WTC11 (cell line): ENCODE measurements at regions not wholly inside any gene's neighbourhood (a gene's known extent, or its start where the extent isn't known, plus 50 kb on each side); places are given as distances from the start of the nearest gene placed in this dataset.

Experiments
- ATAC-seq: fragments of 200-7000 bp; cut with Tn5 transposase; 2 replicates; pipeline ENCODE4 v1.10.0; 2021; ENCODE audit warnings: mild to moderate bottlenecking, moderate library complexity
- CTCF ChIA-PET: fragments of 300-600 bp; sonication (Branson Sonifier 250); formaldehyde crosslinking; loops from one replicate; lab custom pipeline; 2021; ENCODE audit warnings: antibody characterized with exemption; lab: Charles Lee
- POLR2A ChIA-PET: fragments of 350-600 bp; sonication (Branson Sonifier 250); formaldehyde crosslinking; loops from one replicate; lab custom pipeline; 2021; ENCODE audit warnings: antibody characterized with exemption; lab: Charles Lee
- DNase-seq: peaks from one replicate; pipeline ENCODE4 v3.0.0; 2021; ENCODE audit warnings: low spot score
- H3K27ac Mint-ChIP-seq: 2 replicates; pipeline ENCODE4 v1.8.0; 2021; ENCODE audit warnings: mixed read lengths
- H3K27me3 Mint-ChIP-seq: 2 replicates; pipeline ENCODE4 v1.8.0; 2021; ENCODE audit warnings: low read depth, mild to moderate bottlenecking, moderate library complexity, mixed read lengths
- H3K36me3 Mint-ChIP-seq: 2 replicates; pipeline ENCODE4 v1.8.0; 2021; ENCODE audit warnings: mixed read lengths
- H3K4me1 Mint-ChIP-seq: 2 replicates; pipeline ENCODE4 v1.8.0; 2022; ENCODE audit warnings: mixed read lengths
- H3K4me3 Mint-ChIP-seq: 2 replicates; pipeline ENCODE4 v1.8.0; 2021; ENCODE audit warnings: mild to moderate bottlenecking, moderate library complexity, mixed read lengths
- H3K9me3 Mint-ChIP-seq: 2 replicates; pipeline ENCODE4 v1.8.0; 2021; ENCODE audit warnings: mixed read lengths
- ESRRA ChIP-seq: sonication (generic); formaldehyde crosslinking; IDR thresholded peaks from 2 replicates; pipeline ENCODE4 v1.8.1; 2022; ENCODE audit warnings: mild to moderate bottlenecking, missing genetic modification reagents, borderline replicate concordance
- FOXJ3 ChIP-seq: sonication (generic); formaldehyde crosslinking; IDR thresholded peaks from 2 replicates; pipeline ENCODE4 v1.9.0; 2021; ENCODE audit warnings: missing genetic modification reagents, mild to moderate bottlenecking, borderline replicate concordance
- JAZF1 ChIP-seq: fragments of 250-450 bp; sonication (Bioruptor Pico); IDR thresholded peaks from 2 replicates; pipeline ENCODE4 v1.9.0; 2021; ENCODE audit warnings: moderate library complexity, mild to moderate bottlenecking, inconsistent platforms
- JUN ChIP-seq: sonication (generic); formaldehyde crosslinking; IDR thresholded peaks from 2 replicates; pipeline ENCODE4 v1.8.0; 2023; ENCODE audit warnings: mild to moderate bottlenecking, missing genetic modification reagents
- NFYB ChIP-seq: sonication (generic); formaldehyde crosslinking; conservative IDR thresholded peaks from 2 replicates; pipeline ENCODE4 v1.8.0; 2022; ENCODE audit warnings: low read depth, missing genetic modification reagents
- TP53 ChIP-seq: sonication (generic); formaldehyde crosslinking; IDR thresholded peaks from 2 replicates; pipeline ENCODE4 v1.8.1; 2023; ENCODE audit warnings: mild to moderate bottlenecking, missing genetic modification reagents
- ZNF219 ChIP-seq: sonication (generic); formaldehyde crosslinking; IDR thresholded peaks from 2 replicates; pipeline ENCODE4 v1.8.0; 2023; ENCODE audit warnings: missing genetic modification reagents, mild to moderate bottlenecking, borderline replicate concordance
- ZNF671 ChIP-seq: fragments of 250-450 bp; sonication (Bioruptor Pico); IDR thresholded peaks from 2 replicates; pipeline ENCODE4 v1.8.0; 2021; ENCODE audit warnings: mild to moderate bottlenecking
- TF ChIP-seq, protein P1 (sequence below): sonication (generic); formaldehyde crosslinking; IDR thresholded peaks from 2 replicates; pipeline ENCODE4 v1.8.1; 2022; ENCODE audit warnings: mild to moderate bottlenecking, missing genetic modification reagents, moderate library complexity, borderline replicate concordance
- TF ChIP-seq, protein P2 (sequence below): sonication (generic); formaldehyde crosslinking; IDR thresholded peaks from 2 replicates; pipeline ENCODE4 v1.8.1; 2022; ENCODE audit warnings: missing genetic modification reagents, borderline replicate concordance
- TF ChIP-seq, protein P3 (sequence below): fragments of 200-600 bp; IDR thresholded peaks from 2 replicates; pipeline ENCODE4 v1.8.0; 2022; ENCODE audit warnings: antibody characterized with exemption
- TF ChIP-seq, protein P4 (sequence below): sonication (generic); formaldehyde crosslinking; IDR thresholded peaks from 2 replicates; pipeline ENCODE4 v1.8.1; 2023; ENCODE audit warnings: mild to moderate bottlenecking, moderate library complexity, missing genetic modification reagents
- TF ChIP-seq, protein P5 (sequence below): fragments of 250-450 bp; sonication (Bioruptor Pico); IDR thresholded peaks from 2 replicates; pipeline ENCODE4 v1.9.0; 2021; ENCODE audit warnings: moderate library complexity, mild to moderate bottlenecking, inconsistent platforms, borderline replicate concordance
- TF ChIP-seq, protein P6 (sequence below): sonication (generic); formaldehyde crosslinking; conservative IDR thresholded peaks from 2 replicates; pipeline ENCODE4 v1.8.1; 2023; ENCODE audit warnings: mild to moderate bottlenecking, low read depth, missing genetic modification reagents, moderate library complexity
- TF ChIP-seq, protein P7 (sequence below): fragments of 250-450 bp; sonication (Bioruptor Pico); IDR thresholded peaks from 2 replicates; pipeline ENCODE4 v1.8.0; 2021; ENCODE audit warnings: mild to moderate bottlenecking
- TF ChIP-seq, protein P8 (sequence below): sonication (generic); formaldehyde crosslinking; IDR thresholded peaks from 2 replicates; pipeline ENCODE4 v1.8.0; 2023; ENCODE audit warnings: missing genetic modification reagents, mild to moderate bottlenecking, borderline replicate concordance

DNA sequence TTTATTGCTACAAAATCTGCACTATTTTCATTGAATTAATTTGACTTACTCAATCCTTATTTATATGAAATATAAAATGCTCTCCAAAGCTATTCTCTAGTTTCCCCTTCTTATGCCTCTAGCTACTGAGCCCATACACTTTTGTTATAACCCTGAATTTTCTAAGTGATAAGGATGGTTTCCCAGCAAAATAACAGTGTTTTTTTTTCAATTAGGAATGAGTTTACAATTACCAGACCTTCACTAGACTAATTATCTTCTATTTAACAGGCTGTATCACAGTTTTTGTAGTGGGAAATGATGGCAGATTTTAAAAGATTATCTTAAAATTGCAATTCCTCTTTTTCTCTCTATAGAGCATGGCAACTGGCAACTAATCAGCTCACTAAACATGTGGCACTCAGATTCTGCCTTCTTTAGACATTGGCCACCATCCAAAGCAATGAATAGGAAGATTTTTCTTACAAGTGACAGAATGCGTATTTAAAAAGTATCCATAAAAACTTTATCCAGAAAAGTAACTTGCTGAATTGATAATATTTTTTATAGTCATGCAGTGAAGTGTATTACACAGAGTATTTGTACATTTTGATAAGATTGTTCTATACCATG lies 585.7 kb upstream of the ZNF608 start:
- peaks cover 9% of the 10 kb centered on the region for H3K9me3 Mint-ChIP-seq
- POLR2A ChIA-PET: no interaction called here
- ATAC-seq (no peak), DNase-seq (no peak)
- CTCF ChIA-PET: no interaction called here
- no peaks in the 10 kb centered on the region for H3K27me3 Mint-ChIP-seq
- H3K27ac Mint-ChIP-seq: no peak overlapping the region
- H3K4me3 Mint-ChIP-seq: no peak overlapping the region
- no peaks in the 10 kb centered on the region for H3K36me3 Mint-ChIP-seq
- H3K4me1 Mint-ChIP-seq: peaks cover 32% of the 10 kb centered on the region
- TF ChIP-seq ESRRA (CRISPR knock-in tag): no peak
- TF ChIP-seq NFYB (CRISPR knock-in tag): no peak
- TF ChIP-seq, protein P1, sequence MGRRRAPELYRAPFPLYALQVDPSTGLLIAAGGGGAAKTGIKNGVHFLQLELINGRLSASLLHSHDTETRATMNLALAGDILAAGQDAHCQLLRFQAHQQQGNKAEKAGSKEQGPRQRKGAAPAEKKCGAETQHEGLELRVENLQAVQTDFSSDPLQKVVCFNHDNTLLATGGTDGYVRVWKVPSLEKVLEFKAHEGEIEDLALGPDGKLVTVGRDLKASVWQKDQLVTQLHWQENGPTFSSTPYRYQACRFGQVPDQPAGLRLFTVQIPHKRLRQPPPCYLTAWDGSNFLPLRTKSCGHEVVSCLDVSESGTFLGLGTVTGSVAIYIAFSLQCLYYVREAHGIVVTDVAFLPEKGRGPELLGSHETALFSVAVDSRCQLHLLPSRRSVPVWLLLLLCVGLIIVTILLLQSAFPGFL: no peak
- TF ChIP-seq, protein P2, sequence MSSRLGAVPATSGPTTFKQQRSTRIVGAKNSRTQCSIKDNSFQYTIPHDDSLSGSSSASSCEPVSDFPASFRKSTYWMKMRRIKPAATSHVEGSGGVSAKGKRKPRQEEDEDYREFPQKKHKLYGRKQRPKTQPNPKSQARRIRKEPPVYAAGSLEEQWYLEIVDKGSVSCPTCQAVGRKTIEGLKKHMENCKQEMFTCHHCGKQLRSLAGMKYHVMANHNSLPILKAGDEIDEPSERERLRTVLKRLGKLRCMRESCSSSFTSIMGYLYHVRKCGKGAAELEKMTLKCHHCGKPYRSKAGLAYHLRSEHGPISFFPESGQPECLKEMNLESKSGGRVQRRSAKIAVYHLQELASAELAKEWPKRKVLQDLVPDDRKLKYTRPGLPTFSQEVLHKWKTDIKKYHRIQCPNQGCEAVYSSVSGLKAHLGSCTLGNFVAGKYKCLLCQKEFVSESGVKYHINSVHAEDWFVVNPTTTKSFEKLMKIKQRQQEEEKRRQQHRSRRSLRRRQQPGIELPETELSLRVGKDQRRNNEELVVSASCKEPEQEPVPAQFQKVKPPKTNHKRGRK (CRISPR knock-in tag): no peak
- no peak for TF ChIP-seq JAZF1 (CRISPR knock-in tag)
- TF ChIP-seq, protein P3, sequence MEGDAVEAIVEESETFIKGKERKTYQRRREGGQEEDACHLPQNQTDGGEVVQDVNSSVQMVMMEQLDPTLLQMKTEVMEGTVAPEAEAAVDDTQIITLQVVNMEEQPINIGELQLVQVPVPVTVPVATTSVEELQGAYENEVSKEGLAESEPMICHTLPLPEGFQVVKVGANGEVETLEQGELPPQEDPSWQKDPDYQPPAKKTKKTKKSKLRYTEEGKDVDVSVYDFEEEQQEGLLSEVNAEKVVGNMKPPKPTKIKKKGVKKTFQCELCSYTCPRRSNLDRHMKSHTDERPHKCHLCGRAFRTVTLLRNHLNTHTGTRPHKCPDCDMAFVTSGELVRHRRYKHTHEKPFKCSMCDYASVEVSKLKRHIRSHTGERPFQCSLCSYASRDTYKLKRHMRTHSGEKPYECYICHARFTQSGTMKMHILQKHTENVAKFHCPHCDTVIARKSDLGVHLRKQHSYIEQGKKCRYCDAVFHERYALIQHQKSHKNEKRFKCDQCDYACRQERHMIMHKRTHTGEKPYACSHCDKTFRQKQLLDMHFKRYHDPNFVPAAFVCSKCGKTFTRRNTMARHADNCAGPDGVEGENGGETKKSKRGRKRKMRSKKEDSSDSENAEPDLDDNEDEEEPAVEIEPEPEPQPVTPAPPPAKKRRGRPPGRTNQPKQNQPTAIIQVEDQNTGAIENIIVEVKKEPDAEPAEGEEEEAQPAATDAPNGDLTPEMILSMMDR: no peak
- no peak for TF ChIP-seq FOXJ3 (CRISPR knock-in tag)
- TF ChIP-seq, protein P4, sequence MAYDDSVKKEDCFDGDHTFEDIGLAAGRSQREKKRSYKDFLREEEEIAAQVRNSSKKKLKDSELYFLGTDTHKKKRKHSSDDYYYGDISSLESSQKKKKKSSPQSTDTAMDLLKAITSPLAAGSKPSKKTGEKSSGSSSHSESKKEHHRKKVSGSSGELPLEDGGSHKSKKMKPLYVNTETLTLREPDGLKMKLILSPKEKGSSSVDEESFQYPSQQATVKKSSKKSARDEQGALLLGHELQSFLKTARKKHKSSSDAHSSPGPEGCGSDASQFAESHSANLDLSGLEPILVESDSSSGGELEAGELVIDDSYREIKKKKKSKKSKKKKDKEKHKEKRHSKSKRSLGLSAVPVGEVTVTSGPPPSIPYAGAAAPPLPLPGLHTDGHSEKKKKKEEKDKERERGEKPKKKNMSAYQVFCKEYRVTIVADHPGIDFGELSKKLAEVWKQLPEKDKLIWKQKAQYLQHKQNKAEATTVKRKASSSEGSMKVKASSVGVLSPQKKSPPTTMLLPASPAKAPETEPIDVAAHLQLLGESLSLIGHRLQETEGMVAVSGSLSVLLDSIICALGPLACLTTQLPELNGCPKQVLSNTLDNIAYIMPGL (CRISPR knock-in tag): no peak
- no peak for TF ChIP-seq ZNF671
- TF ChIP-seq, protein P5, sequence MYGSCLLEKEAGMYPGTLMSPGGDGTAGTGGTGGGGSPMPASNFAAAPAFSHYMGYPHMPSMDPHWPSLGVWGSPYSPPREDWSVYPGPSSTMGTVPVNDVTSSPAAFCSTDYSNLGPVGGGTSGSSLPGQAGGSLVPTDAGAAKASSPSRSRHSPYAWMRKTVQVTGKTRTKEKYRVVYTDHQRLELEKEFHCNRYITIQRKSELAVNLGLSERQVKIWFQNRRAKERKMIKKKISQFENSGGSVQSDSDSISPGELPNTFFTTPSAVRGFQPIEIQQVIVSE: no peak
- no peak for TF ChIP-seq JUN (CRISPR knock-in tag)
- TF ChIP-seq, protein P6, sequence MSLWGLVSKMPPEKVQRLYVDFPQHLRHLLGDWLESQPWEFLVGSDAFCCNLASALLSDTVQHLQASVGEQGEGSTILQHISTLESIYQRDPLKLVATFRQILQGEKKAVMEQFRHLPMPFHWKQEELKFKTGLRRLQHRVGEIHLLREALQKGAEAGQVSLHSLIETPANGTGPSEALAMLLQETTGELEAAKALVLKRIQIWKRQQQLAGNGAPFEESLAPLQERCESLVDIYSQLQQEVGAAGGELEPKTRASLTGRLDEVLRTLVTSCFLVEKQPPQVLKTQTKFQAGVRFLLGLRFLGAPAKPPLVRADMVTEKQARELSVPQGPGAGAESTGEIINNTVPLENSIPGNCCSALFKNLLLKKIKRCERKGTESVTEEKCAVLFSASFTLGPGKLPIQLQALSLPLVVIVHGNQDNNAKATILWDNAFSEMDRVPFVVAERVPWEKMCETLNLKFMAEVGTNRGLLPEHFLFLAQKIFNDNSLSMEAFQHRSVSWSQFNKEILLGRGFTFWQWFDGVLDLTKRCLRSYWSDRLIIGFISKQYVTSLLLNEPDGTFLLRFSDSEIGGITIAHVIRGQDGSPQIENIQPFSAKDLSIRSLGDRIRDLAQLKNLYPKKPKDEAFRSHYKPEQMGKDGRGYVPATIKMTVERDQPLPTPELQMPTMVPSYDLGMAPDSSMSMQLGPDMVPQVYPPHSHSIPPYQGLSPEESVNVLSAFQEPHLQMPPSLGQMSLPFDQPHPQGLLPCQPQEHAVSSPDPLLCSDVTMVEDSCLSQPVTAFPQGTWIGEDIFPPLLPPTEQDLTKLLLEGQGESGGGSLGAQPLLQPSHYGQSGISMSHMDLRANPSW (CRISPR knock-in tag): no peak
- TF ChIP-seq, protein P7, sequence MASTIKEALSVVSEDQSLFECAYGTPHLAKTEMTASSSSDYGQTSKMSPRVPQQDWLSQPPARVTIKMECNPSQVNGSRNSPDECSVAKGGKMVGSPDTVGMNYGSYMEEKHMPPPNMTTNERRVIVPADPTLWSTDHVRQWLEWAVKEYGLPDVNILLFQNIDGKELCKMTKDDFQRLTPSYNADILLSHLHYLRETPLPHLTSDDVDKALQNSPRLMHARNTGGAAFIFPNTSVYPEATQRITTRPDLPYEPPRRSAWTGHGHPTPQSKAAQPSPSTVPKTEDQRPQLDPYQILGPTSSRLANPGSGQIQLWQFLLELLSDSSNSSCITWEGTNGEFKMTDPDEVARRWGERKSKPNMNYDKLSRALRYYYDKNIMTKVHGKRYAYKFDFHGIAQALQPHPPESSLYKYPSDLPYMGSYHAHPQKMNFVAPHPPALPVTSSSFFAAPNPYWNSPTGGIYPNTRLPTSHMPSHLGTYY (CRISPR knock-in tag): no peak
- no peak for TF ChIP-seq ZNF219 (CRISPR knock-in tag)
- TF ChIP-seq TP53 (CRISPR knock-in tag): no peak
- TF ChIP-seq, protein P8, sequence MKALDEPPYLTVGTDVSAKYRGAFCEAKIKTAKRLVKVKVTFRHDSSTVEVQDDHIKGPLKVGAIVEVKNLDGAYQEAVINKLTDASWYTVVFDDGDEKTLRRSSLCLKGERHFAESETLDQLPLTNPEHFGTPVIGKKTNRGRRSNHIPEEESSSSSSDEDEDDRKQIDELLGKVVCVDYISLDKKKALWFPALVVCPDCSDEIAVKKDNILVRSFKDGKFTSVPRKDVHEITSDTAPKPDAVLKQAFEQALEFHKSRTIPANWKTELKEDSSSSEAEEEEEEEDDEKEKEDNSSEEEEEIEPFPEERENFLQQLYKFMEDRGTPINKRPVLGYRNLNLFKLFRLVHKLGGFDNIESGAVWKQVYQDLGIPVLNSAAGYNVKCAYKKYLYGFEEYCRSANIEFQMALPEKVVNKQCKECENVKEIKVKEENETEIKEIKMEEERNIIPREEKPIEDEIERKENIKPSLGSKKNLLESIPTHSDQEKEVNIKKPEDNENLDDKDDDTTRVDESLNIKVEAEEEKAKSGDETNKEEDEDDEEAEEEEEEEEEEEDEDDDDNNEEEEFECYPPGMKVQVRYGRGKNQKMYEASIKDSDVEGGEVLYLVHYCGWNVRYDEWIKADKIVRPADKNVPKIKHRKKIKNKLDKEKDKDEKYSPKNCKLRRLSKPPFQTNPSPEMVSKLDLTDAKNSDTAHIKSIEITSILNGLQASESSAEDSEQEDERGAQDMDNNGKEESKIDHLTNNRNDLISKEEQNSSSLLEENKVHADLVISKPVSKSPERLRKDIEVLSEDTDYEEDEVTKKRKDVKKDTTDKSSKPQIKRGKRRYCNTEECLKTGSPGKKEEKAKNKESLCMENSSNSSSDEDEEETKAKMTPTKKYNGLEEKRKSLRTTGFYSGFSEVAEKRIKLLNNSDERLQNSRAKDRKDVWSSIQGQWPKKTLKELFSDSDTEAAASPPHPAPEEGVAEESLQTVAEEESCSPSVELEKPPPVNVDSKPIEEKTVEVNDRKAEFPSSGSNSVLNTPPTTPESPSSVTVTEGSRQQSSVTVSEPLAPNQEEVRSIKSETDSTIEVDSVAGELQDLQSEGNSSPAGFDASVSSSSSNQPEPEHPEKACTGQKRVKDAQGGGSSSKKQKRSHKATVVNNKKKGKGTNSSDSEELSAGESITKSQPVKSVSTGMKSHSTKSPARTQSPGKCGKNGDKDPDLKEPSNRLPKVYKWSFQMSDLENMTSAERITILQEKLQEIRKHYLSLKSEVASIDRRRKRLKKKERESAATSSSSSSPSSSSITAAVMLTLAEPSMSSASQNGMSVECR (CRISPR knock-in tag): no peak
- TF ChIP-seq, all 79 proteins: peak for 0
